Endothelial cell of umbilical vein (primary cell): ENCODE measurements at regions not wholly inside any gene's neighbourhood (a gene's known extent, or its start where the extent isn't known, plus 50 kb on each side); places are given as distances from the start of the nearest gene placed in this dataset.

Experiments used
- EZH2 ChIP-seq: IDR thresholded peaks from 2 replicates; pipeline ENCODE4 v1.6.1; 2012; ENCODE audit warnings: borderline replicate concordance, low read depth, mild to moderate bottlenecking, moderate library complexity, low read length, inconsistent platforms; ENCODE audit not compliant: severe bottlenecking
- FOS ChIP-seq: IDR thresholded peaks from 2 replicates; pipeline ENCODE4 v1.6.1; 2011; ENCODE audit warnings: mild to moderate bottlenecking, low read length, moderate library complexity, borderline replicate concordance; ENCODE audit not compliant: insufficient read depth
- JUN ChIP-seq: IDR thresholded peaks from 2 replicates; pipeline ENCODE4 v1.6.1; 2011; ENCODE audit warnings: borderline replicate concordance, low read depth; ENCODE audit not compliant: insufficient read length, insufficient read depth
- MYC ChIP-seq: IDR thresholded peaks from one replicate; pipeline ENCODE4 v1.6.1; 2011; ENCODE audit warnings: mild to moderate bottlenecking, low read depth, low read length
- POLR2A ChIP-seq: IDR thresholded peaks from 2 replicates; pipeline ENCODE4 v1.6.1; 2012; ENCODE audit warnings: low read depth, mild to moderate bottlenecking, control low read depth, low read length
- POLR2AphosphoS5 ChIP-seq: IDR thresholded peaks from 2 replicates; pipeline ENCODE4 v1.6.1; 2012; ENCODE audit warnings: low read depth, mild to moderate bottlenecking, control low read depth, low read length, moderate library complexity; ENCODE audit not compliant: insufficient read depth
- TF ChIP-seq, protein P1 (sequence below), 2 donors: IDR thresholded peaks; 1 replicate in 1 of 2; 2 replicates in 1 of 2; pipeline ENCODE4 v1.5.1; 2011; ENCODE audit warnings: low read length in 2 of 2, mild to moderate bottlenecking in 2 of 2, moderate library complexity in 2 of 2, control low read depth in 1 of 2, inconsistent platforms in 1 of 2, low read depth in 1 of 2; ENCODE audit not compliant: insufficient read depth in 1 of 2; ENCODE audit errors: extremely low read depth in 1 of 2
- TF ChIP-seq, protein P2 (sequence below): IDR thresholded peaks from 2 replicates; pipeline ENCODE4 v1.6.1; 2011; ENCODE audit not compliant: insufficient read depth, insufficient read length

DNA sequence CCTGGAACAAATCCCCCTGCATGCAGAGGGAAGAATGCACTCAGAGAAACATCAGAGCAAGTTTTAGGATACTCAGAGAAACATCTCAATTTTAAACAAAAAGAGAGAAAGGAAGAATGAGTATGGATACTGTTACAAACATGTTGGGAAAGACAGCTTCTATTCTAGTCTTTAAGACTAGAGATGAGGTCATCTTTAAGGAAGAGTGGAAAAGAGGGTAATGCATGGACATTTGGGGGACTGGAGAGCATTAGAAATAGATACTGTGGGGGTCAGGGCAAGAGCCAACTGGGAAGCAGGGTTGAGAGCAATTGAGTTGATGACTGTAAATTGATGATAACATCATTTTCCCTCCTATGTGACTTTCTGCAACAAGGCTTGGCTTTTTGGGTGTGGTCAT, 431.2 kb downstream of the CDH26 start:
- TF ChIP-seq POLR2AphosphoS5 (no peak), EZH2 (no peak), POLR2A (no peak), JUN (no peak), FOS (no peak), MYC (no peak)
- TF ChIP-seq, protein P1, sequence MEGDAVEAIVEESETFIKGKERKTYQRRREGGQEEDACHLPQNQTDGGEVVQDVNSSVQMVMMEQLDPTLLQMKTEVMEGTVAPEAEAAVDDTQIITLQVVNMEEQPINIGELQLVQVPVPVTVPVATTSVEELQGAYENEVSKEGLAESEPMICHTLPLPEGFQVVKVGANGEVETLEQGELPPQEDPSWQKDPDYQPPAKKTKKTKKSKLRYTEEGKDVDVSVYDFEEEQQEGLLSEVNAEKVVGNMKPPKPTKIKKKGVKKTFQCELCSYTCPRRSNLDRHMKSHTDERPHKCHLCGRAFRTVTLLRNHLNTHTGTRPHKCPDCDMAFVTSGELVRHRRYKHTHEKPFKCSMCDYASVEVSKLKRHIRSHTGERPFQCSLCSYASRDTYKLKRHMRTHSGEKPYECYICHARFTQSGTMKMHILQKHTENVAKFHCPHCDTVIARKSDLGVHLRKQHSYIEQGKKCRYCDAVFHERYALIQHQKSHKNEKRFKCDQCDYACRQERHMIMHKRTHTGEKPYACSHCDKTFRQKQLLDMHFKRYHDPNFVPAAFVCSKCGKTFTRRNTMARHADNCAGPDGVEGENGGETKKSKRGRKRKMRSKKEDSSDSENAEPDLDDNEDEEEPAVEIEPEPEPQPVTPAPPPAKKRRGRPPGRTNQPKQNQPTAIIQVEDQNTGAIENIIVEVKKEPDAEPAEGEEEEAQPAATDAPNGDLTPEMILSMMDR (IDR thresholded peaks at IDR 0.05; ENCODE audit: extremely low read depth in 1 of 2, insufficient read depth in 1 of 2, low read depth in 1 of 2, low read length in 2 of 2) = no peak
- TF ChIP-seq, protein P2, sequence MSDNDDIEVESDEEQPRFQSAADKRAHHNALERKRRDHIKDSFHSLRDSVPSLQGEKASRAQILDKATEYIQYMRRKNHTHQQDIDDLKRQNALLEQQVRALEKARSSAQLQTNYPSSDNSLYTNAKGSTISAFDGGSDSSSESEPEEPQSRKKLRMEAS = no peak
